ENCODE measurements at regions not wholly inside any gene's neighbourhood (a gene's known extent, or its start where the extent isn't known, plus 50 kb on each side); places are given as distances from the start of the nearest gene placed in this dataset.

- TF ChIP-seq, protein P1, sequence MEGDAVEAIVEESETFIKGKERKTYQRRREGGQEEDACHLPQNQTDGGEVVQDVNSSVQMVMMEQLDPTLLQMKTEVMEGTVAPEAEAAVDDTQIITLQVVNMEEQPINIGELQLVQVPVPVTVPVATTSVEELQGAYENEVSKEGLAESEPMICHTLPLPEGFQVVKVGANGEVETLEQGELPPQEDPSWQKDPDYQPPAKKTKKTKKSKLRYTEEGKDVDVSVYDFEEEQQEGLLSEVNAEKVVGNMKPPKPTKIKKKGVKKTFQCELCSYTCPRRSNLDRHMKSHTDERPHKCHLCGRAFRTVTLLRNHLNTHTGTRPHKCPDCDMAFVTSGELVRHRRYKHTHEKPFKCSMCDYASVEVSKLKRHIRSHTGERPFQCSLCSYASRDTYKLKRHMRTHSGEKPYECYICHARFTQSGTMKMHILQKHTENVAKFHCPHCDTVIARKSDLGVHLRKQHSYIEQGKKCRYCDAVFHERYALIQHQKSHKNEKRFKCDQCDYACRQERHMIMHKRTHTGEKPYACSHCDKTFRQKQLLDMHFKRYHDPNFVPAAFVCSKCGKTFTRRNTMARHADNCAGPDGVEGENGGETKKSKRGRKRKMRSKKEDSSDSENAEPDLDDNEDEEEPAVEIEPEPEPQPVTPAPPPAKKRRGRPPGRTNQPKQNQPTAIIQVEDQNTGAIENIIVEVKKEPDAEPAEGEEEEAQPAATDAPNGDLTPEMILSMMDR (IDR thresholded peaks at IDR 0.05), result no peak
- no peaks in the 10 kb centered on the region for H3K4me1 ChIP-seq
- DNase-seq (no peak), ATAC-seq (no peak)
- H3K9me3 ChIP-seq, result no peaks in the 10 kb centered on the region
- no peak overlapping the region for H3K4me3 ChIP-seq
- intact Hi-C loops (cut with DNase I), result no loop called here
- no peaks in the 10 kb centered on the region for H3K36me3 ChIP-seq
- H3K27ac ChIP-seq, result no peak overlapping the region
- H3K27me3 ChIP-seq, result no peaks in the 10 kb centered on the region
These were observed 93.6 kb upstream of the PJA1 start for GRCh38 chrX:69258893-69259292.

- TF ChIP-seq, protein P1 (IDR thresholded peaks at IDR 0.05), result no peak
- Histone ChIP-seq H3K27me3 (no peaks in the 10 kb centered on the region), H3K27ac (no peak overlapping the region), H3K36me3 (no peaks in the 10 kb centered on the region), H3K9me3 (no peaks in the 10 kb centered on the region), H3K4me1 (no peaks in the 10 kb centered on the region), H3K4me3 (no peak overlapping the region)
- intact Hi-C loops (cut with DNase I), result no loop called here
- DNase-seq (no peak), ATAC-seq (no peak)
These were observed 92.4 kb upstream of the PJA1 start for GRCh38 chrX:69257499-69258127.

DNA sequence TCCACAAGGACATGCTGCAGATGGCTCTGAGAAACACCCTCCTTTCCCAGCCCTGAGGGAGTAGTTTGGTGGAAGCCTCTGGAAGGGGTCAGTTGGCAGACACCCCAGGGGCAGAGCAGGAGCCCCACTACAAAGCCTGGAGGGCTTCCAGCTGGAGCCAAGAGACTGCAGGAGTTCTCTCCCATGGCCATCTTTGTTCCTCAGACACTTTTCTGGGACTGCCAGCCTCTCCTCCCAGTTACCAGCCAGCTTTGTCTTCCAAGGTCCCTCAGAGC lies 91.0 kb upstream of the PJA1 start:
- no peaks in the 10 kb centered on the region for H3K36me3 ChIP-seq
- ATAC-seq, result no peak

DNA sequence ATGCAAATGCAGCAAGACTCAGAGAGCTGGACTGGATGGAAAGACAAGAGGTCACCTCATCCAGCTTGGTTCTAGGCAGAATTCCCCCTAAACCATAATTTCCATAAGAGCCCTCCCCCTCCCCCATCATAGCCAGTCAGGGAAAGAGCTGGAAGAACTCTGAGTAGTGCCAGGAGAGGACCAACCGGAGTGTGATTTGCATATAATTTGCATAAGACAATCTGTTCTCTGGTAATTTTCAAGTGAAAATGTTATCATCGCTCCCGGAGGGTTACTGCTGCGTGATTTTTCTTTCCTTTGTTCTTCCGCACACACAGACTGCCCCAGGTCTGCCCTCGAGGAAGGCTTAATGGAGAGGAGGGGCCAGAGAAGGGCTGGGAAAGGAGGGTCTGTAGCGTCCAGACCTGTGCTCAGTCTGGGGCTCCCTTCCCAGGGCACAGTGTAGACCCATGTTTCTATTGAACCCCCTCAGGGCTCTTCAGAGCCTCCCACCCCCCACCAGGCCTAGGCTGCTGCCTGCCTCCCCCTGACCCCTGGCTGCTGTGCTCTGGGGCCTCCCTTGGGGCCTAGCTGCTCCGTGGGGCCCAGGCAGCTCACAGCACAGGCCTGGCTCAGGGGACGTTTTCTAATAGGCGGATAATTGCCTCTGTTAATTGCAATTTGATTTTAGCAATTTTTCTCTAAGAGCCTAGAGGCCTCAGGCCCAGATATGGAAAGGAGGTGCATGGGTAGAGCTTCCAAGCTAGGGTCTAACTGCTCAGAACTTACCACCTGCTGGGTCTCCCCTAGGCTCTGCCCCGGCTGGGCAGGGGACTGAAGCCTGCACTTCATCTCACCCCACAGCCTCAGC lies 90.4 kb upstream of the PJA1 start:
- intact Hi-C loops (cut with DNase I), result no loop called here
- H3K4me3 ChIP-seq, result no peak overlapping the region
- H3K27ac ChIP-seq, result no peak overlapping the region
- no peaks in the 10 kb centered on the region for H3K4me1 ChIP-seq
- no peaks in the 10 kb centered on the region for H3K9me3 ChIP-seq
- no peaks in the 10 kb centered on the region for H3K36me3 ChIP-seq
- ATAC-seq (no peak), DNase-seq (no peak)
- no peaks in the 10 kb centered on the region for H3K27me3 ChIP-seq
- TF ChIP-seq, protein P1 (IDR thresholded peaks at IDR 0.05), result no peak

More for the DNA sequence above, 91.0 kb upstream of the PJA1 start:
- no peak for DNase-seq
- no peak overlapping the region for H3K27ac ChIP-seq
- H3K4me3 ChIP-seq, result no peak overlapping the region
- H3K27me3 ChIP-seq, result no peaks in the 10 kb centered on the region
- H3K9me3 ChIP-seq, result no peaks in the 10 kb centered on the region
- no peaks in the 10 kb centered on the region for H3K4me1 ChIP-seq
- intact Hi-C loops (cut with DNase I), result no loop called here
- TF ChIP-seq, protein P1 (IDR thresholded peaks at IDR 0.05), result no peak

- H3K36me3 ChIP-seq, result no peaks in the 10 kb centered on the region
- DNase-seq (no peak), ATAC-seq (no peak)
- no peak overlapping the region for H3K4me3 ChIP-seq
- no peak overlapping the region for H3K27ac ChIP-seq
- TF ChIP-seq, protein P1 (IDR thresholded peaks at IDR 0.05), result no peak
- intact Hi-C loops (cut with DNase I), result no loop called here
- no peaks in the 10 kb centered on the region for H3K9me3 ChIP-seq
- no peaks in the 10 kb centered on the region for H3K27me3 ChIP-seq
- H3K4me1 ChIP-seq, result no peaks in the 10 kb centered on the region
These were observed 88.6 kb upstream of the PJA1 start for GRCh38 chrX:69253821-69254220.

Data from upper lobe of right lung (tissue), 1 donor.